ENCODE measurements at regions not wholly inside any gene's neighbourhood (a gene's known extent, or its start where the extent isn't known, plus 50 kb on each side); places are given as distances from the start of the nearest gene placed in this dataset.

DNA sequence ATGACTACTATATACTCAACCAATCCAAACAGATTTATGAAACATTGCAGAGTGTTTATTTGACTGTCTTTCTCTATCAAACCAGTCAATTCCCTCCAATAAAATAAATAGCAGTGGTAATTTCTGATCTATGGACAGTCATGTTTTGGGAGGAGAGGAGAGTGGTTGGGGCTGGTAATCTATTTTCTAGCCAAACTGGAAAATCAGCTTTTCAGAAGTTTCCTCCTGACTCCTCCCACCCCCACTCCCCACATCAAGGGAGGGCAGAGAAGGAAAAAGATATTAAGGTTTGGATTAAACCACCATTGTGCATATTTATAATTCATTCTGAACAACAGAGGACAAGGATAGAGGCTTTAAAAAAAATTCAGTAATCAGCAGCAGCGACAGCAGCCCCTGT, 69.4 kb upstream of the SOX13 start:
- TF ChIP-seq CTCF (IDR thresholded peaks at IDR 0.05; ENCODE audit: low read depth, low read length), result no peak
- TF ChIP-seq POLR2A (IDR thresholded peaks at IDR 0.05; ENCODE audit: extremely low read depth, insufficient read length), result no peak
